H9 (cell line): ENCODE measurements at regions not wholly inside any gene's neighbourhood (a gene's known extent, or its start where the extent isn't known, plus 50 kb on each side); places are given as distances from the start of the nearest gene placed in this dataset.

Experiments used
- DNase-seq: peaks from one replicate; pipeline ENCODE4 v3.0.0-alpha.2; 2017
- H2AFZ ChIP-seq: one replicate; pipeline ENCODE4 v1.6.1; 2013; ENCODE audit warnings: mild to moderate bottlenecking, low read length, control low read depth, moderate library complexity
- H2AK5ac ChIP-seq: 2 replicates; pipeline ENCODE4 v1.6.1; 2013; ENCODE audit warnings: low read length, control low read depth, mixed read lengths; ENCODE audit not compliant: insufficient read length
- H2BK120ac ChIP-seq: one replicate; pipeline ENCODE4 v1.6.1; 2013; ENCODE audit warnings: low read depth, mild to moderate bottlenecking, low read length, control low read depth, inconsistent platforms; ENCODE audit not compliant: poor library complexity, severe bottlenecking
- H2BK12ac ChIP-seq: 2 replicates; pipeline ENCODE4 v1.6.1; 2013; ENCODE audit warnings: low read length, control low read depth, mixed read lengths, low read depth; ENCODE audit not compliant: insufficient read length
- H2BK15ac ChIP-seq: 2 replicates; pipeline ENCODE4 v1.6.1; 2013; ENCODE audit warnings: low read depth, low read length, control low read depth
- H2BK20ac ChIP-seq: one replicate; pipeline ENCODE4 v1.6.1; 2013; ENCODE audit warnings: low read depth, mild to moderate bottlenecking, low read length, control low read depth, inconsistent platforms; ENCODE audit not compliant: poor library complexity, severe bottlenecking
- H2BK5ac ChIP-seq: 2 replicates; pipeline ENCODE4 v1.6.1; 2013; ENCODE audit warnings: low read length, control low read depth, mixed read lengths; ENCODE audit not compliant: insufficient read length
- H3K14ac ChIP-seq: 2 replicates; pipeline ENCODE4 v1.6.1; 2013; ENCODE audit warnings: low read length, control low read depth; ENCODE audit not compliant: insufficient read depth
- H3K18ac ChIP-seq: 2 replicates; pipeline ENCODE4 v1.6.1; 2013; ENCODE audit warnings: low read depth, mild to moderate bottlenecking, mixed read lengths, low read length, control low read depth; ENCODE audit not compliant: insufficient read length
- H3K23ac ChIP-seq: 2 replicates; pipeline ENCODE4 v1.6.1; 2013; ENCODE audit warnings: low read length, control low read depth, mixed read lengths, low read depth; ENCODE audit not compliant: insufficient read length
- H3K23me2 ChIP-seq: 2 replicates; pipeline ENCODE4 v1.6.1; 2013; ENCODE audit warnings: low read depth, mild to moderate bottlenecking, mixed read lengths, low read length, control low read depth; ENCODE audit not compliant: insufficient read length, poor library complexity, severe bottlenecking
- H3K27ac ChIP-seq: 2 replicates; pipeline ENCODE4 v1.5.1; 2013; ENCODE audit warnings: low read length, control low read depth, mixed read lengths, low read depth; ENCODE audit not compliant: insufficient read length
- H3K27me3 ChIP-seq: 2 replicates; pipeline ENCODE4 v1.6.1; 2013; ENCODE audit warnings: low read length, control low read depth, inconsistent platforms; ENCODE audit not compliant: insufficient read depth
- H3K4ac ChIP-seq: 2 replicates; pipeline ENCODE4 v1.6.1; 2013; ENCODE audit warnings: low read depth, mild to moderate bottlenecking, control low read depth, inconsistent platforms, low read length, moderate library complexity
- H3K4me1 ChIP-seq: 2 replicates; pipeline ENCODE4 v1.6.1; 2013; ENCODE audit warnings: low read length, control low read depth, inconsistent platforms; ENCODE audit not compliant: insufficient read depth
- H3K4me2 ChIP-seq: 2 replicates; pipeline ENCODE4 v1.6.1; 2013; ENCODE audit warnings: low read length, control low read depth, mixed read lengths; ENCODE audit not compliant: insufficient read length, insufficient read depth
- H3K56ac ChIP-seq: 2 replicates; pipeline ENCODE4 v1.6.1; 2013; ENCODE audit warnings: low read depth, mild to moderate bottlenecking, mixed read lengths, low read length, control low read depth; ENCODE audit not compliant: insufficient read length
- H3K79me1 ChIP-seq: 2 replicates; pipeline ENCODE4 v1.6.1; 2013; ENCODE audit warnings: low read depth, mild to moderate bottlenecking, moderate library complexity, low read length, control low read depth, inconsistent platforms; ENCODE audit not compliant: insufficient read depth, poor library complexity, severe bottlenecking
- H3K79me2 ChIP-seq: 2 replicates; pipeline ENCODE4 v1.6.1; 2013; ENCODE audit warnings: low read length, control low read depth, inconsistent platforms; ENCODE audit not compliant: insufficient read depth
- H3K9ac ChIP-seq: 2 replicates; pipeline ENCODE4 v1.6.1; 2013; ENCODE audit warnings: low read length, control low read depth, mixed read lengths; ENCODE audit not compliant: insufficient read length; ENCODE audit errors: extremely low read depth
- H3K9me3 ChIP-seq: one replicate; pipeline ENCODE4 v1.6.1; 2013; ENCODE audit warnings: low read depth, low read length, inconsistent platforms; ENCODE audit not compliant: control insufficient read depth
- H3T11ph ChIP-seq: one replicate; pipeline ENCODE4 v1.6.1; 2013; ENCODE audit warnings: mild to moderate bottlenecking, low read length, control low read depth, inconsistent platforms
- H4K20me1 ChIP-seq: one replicate; pipeline ENCODE4 v1.6.1; 2013; ENCODE audit not compliant: control insufficient read depth, insufficient read length, insufficient read depth
- H4K5ac ChIP-seq: 2 replicates; pipeline ENCODE4 v1.6.1; 2013; ENCODE audit warnings: low read depth, mild to moderate bottlenecking, mixed read lengths, low read length, control low read depth; ENCODE audit not compliant: insufficient read length
- H4K8ac ChIP-seq: replicated peaks from 2 replicates; pipeline ENCODE4 v1.6.1; 2013; ENCODE audit warnings: low read length, control low read depth, mixed read lengths, low read depth; ENCODE audit not compliant: insufficient read length
- H4K91ac ChIP-seq: 2 replicates; pipeline ENCODE4 v1.6.1; 2013; ENCODE audit warnings: low read depth, mild to moderate bottlenecking, moderate library complexity, mixed read lengths, low read length, control low read depth; ENCODE audit not compliant: insufficient read length
- H3K27ac Mint-ChIP-seq, 3 experiments: 2 replicates in 2 of 3; 3 replicates in 1 of 3; pipeline ENCODE4 v1.8.0; 2020 to 2021; ENCODE audit warnings: mixed read lengths in 3 of 3, mild to moderate bottlenecking in 1 of 3, moderate library complexity in 1 of 3
- H3K27me3 Mint-ChIP-seq: 2 replicates; pipeline ENCODE4 v1.8.0; 2021; ENCODE audit warnings: low read depth, mild to moderate bottlenecking, moderate library complexity, mixed read lengths
- H3K36me3 Mint-ChIP-seq, 3 experiments: 2 replicates in 2 of 3; 3 replicates in 1 of 3; pipeline ENCODE4 v1.8.0; 2020 to 2021; ENCODE audit warnings: low read depth in 3 of 3, mixed read lengths in 3 of 3; ENCODE audit not compliant: insufficient read depth in 1 of 3
- H3K4me1 Mint-ChIP-seq, 2 experiments: 2 replicates each; pipeline ENCODE4 v1.8.0; 2020; ENCODE audit warnings: mixed read lengths in 2 of 2
- H3K4me3 Mint-ChIP-seq, 2 experiments: 2 replicates in 1 of 2; 3 replicates in 1 of 2; pipeline ENCODE4 v1.8.0; 2020 to 2021; ENCODE audit warnings: mild to moderate bottlenecking in 2 of 2, mixed read lengths in 2 of 2, moderate library complexity in 1 of 2
- H3K9me3 Mint-ChIP-seq, 2 experiments: 2 replicates in 1 of 2; 3 replicates in 1 of 2; pipeline ENCODE4 v1.8.0; 2020; ENCODE audit warnings: mild to moderate bottlenecking in 2 of 2, mixed read lengths in 2 of 2, moderate library complexity in 1 of 2
- WGBS: extraction: QIAGEN DNeasy Blood & Tissue Kit; methylation state at CpG from one replicate; pipeline ENCODE4 v1.1.7; 2013; ENCODE audit warnings: missing lambda C conversion rate, low lambda C conversion rate, mixed read lengths; ENCODE audit not compliant: insufficient read length; ENCODE audit errors: extremely low coverage; 5-methylcytosine and 5-hydroxymethylcytosine counted together
- TF ChIP-seq, protein P1 (sequence below): fragments of 200-600 bp; sonication (generic); conservative IDR thresholded peaks from 3 replicates; pipeline ENCODE4 v1.8.0; 2021; ENCODE audit warnings: antibody characterized with exemption, mild to moderate bottlenecking

DNA sequence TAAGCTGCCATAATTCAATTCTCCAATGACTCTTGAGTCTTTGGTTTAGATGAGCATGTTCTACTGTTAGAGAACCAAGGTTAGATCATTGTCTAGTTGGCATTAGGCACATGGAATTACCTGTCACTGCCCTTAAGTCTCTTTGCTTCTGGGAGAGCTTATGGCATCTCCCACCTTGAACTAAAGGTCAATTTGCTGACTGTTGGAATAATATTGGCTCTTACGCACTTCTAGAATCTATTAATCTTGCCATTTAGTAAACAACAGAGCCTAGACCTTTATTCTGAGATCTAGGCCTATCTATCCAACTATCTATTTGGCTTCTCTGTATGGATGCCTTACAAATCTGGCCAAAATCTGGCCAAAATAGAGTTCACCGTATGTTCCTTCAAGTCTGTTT lies 232.0 kb downstream of the STK31 start:
- H4K5ac ChIP-seq: no peak overlapping the region
- no peak overlapping the region for H3K18ac ChIP-seq
- Mint-ChIP-seq H3K4me3 (no peak overlapping the region), H3K4me1 (peaks cover 3% of the 10 kb centered on the region in 2 experiments; a peak in 1 of 4 replicates), H3K27ac (no peak overlapping the region), H3K36me3 (peaks cover 4 to 21% (median 10%) of the 10 kb centered on the region in 3 experiments), H3K9me3 (peaks cover 26 to 29% of the 10 kb centered on the region in 2 experiments), H3K27me3 (no peaks in the 10 kb centered on the region)
- H2BK5ac ChIP-seq: no peak overlapping the region
- no peaks in the 10 kb centered on the region for H4K20me1 ChIP-seq
- H3K56ac ChIP-seq: no peak overlapping the region
- H2AFZ ChIP-seq: no peak overlapping the region
- no peak overlapping the region for H2AK5ac ChIP-seq
- TF ChIP-seq, protein P1, sequence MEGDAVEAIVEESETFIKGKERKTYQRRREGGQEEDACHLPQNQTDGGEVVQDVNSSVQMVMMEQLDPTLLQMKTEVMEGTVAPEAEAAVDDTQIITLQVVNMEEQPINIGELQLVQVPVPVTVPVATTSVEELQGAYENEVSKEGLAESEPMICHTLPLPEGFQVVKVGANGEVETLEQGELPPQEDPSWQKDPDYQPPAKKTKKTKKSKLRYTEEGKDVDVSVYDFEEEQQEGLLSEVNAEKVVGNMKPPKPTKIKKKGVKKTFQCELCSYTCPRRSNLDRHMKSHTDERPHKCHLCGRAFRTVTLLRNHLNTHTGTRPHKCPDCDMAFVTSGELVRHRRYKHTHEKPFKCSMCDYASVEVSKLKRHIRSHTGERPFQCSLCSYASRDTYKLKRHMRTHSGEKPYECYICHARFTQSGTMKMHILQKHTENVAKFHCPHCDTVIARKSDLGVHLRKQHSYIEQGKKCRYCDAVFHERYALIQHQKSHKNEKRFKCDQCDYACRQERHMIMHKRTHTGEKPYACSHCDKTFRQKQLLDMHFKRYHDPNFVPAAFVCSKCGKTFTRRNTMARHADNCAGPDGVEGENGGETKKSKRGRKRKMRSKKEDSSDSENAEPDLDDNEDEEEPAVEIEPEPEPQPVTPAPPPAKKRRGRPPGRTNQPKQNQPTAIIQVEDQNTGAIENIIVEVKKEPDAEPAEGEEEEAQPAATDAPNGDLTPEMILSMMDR: no peak
- H4K8ac ChIP-seq: no peak overlapping the region
- H2BK20ac ChIP-seq: no peak overlapping the region
- H3K4me2 ChIP-seq: no peak overlapping the region
- H3K79me2 ChIP-seq: no peaks in the 10 kb centered on the region
- H3K4ac ChIP-seq: no peak overlapping the region
- no peak overlapping the region for H4K91ac ChIP-seq
- H3K79me1 ChIP-seq: no peaks in the 10 kb centered on the region
- H3K9me3 ChIP-seq: no peaks in the 10 kb centered on the region
- no CpG with 5 or more reads among the region's 2 CpGs for WGBS
- H3K27ac ChIP-seq: no peak overlapping the region
- no peak overlapping the region for H3K14ac ChIP-seq
- no peak overlapping the region for H3K9ac ChIP-seq
- H3T11ph ChIP-seq: no peak overlapping the region
- no peak overlapping the region for H3K23ac ChIP-seq
- DNase-seq: no peak
- H2BK15ac ChIP-seq: no peak overlapping the region
- H3K27me3 ChIP-seq: no peaks in the 10 kb centered on the region
- H2BK120ac ChIP-seq: no peak overlapping the region
- no peaks in the 10 kb centered on the region for H3K23me2 ChIP-seq
- no peaks in the 10 kb centered on the region for H3K4me1 ChIP-seq
- H2BK12ac ChIP-seq: no peak overlapping the region
